IMR-90 (cell line): ENCODE measurements at regions not wholly inside any gene's neighbourhood (a gene's known extent, or its start where the extent isn't known, plus 50 kb on each side); places are given as distances from the start of the nearest gene placed in this dataset.

Source experiments
- ATAC-seq: fragments of 200-7000 bp; cut with Tn5 transposase; 2 replicates; pipeline ENCODE4 v1.9.1; 2020; ENCODE audit warnings: low read depth, mild to moderate bottlenecking, moderate library complexity
- BruUV-seq: library from RNA; stranded (reverse); fragments of 400-500 nt; replicated peaks from 2 replicates; lab custom pipeline; 2021; lab: Mats Ljungman, UMichigan
- CTCF ChIA-PET: fragments of 300-600 bp; formaldehyde crosslinking; extraction: SDS; loops from one replicate; lab custom pipeline; 2021; ENCODE audit warnings: antibody characterized with exemption; lab: Yijun Ruan, JAX
- POLR2A ChIA-PET: fragments of 300-600 bp; sonication (Branson Sonifier 250); formaldehyde crosslinking; loops from one replicate; lab custom pipeline; 2022; ENCODE audit warnings: antibody characterized with exemption; ENCODE audit not compliant: unreplicated experiment; lab: Charles Lee
- DNase-seq: peaks from one replicate; pipeline ENCODE4 v3.0.0; 2013
- H2AFZ ChIP-seq: replicated peaks from 2 replicates; pipeline ENCODE3; 2013; ENCODE audit warnings: low read length, mild to moderate bottlenecking; ENCODE audit not compliant: poor library complexity
- H2AK5ac ChIP-seq: 2 replicates; pipeline ENCODE4 v1.6.1; 2013; ENCODE audit warnings: low read depth, low read length, inconsistent platforms
- H2AK9ac ChIP-seq: replicated peaks from 2 replicates; pipeline ENCODE3; 2013; ENCODE audit warnings: mild to moderate bottlenecking, low read depth, low read length, moderate library complexity; ENCODE audit not compliant: poor library complexity
- H2BK120ac ChIP-seq: 2 replicates; pipeline ENCODE4 v1.6.1; 2013; ENCODE audit warnings: low read depth, low read length, inconsistent platforms
- H2BK15ac ChIP-seq: 3 replicates; pipeline ENCODE4 v1.6.1; 2013; ENCODE audit warnings: low read depth, low read length, inconsistent platforms
- H2BK20ac ChIP-seq: 2 replicates; pipeline ENCODE4 v1.6.1; 2013; ENCODE audit warnings: low read depth, mild to moderate bottlenecking, inconsistent platforms, low read length, moderate library complexity
- H2BK5ac ChIP-seq: 2 replicates; pipeline ENCODE4 v1.6.1; 2013; ENCODE audit warnings: mild to moderate bottlenecking, low read depth, low read length, inconsistent platforms; ENCODE audit not compliant: poor library complexity, severe bottlenecking
- H3K14ac ChIP-seq: replicated peaks from 2 replicates; pipeline ENCODE4 v1.6.1; 2013; ENCODE audit warnings: low read depth, low read length, inconsistent platforms
- H3K18ac ChIP-seq: 2 replicates; pipeline ENCODE4 v1.6.1; 2013; ENCODE audit warnings: low read depth, low read length, control low read depth
- H3K23ac ChIP-seq: 2 replicates; pipeline ENCODE4 v1.6.1; 2013; ENCODE audit warnings: low read depth, low read length, inconsistent platforms
- H3K27ac ChIP-seq: 2 replicates; pipeline ENCODE4 v1.5.1; 2013; ENCODE audit warnings: mild to moderate bottlenecking, control low read depth, low read length; ENCODE audit not compliant: insufficient read depth
- H3K27me3 ChIP-seq: 2 replicates; pipeline ENCODE4 v1.6.1; 2013; ENCODE audit warnings: low read length; ENCODE audit not compliant: control insufficient read depth, insufficient read depth
- H3K36me3 ChIP-seq: 2 replicates; pipeline ENCODE4 v1.6.1; 2013; ENCODE audit warnings: low read length, mixed read lengths; ENCODE audit not compliant: control insufficient read depth, insufficient read depth
- H3K4ac ChIP-seq: 2 replicates; pipeline ENCODE4 v1.6.1; 2013; ENCODE audit warnings: low read depth, low read length, inconsistent platforms
- H3K4me1 ChIP-seq: 2 replicates; pipeline ENCODE4 v1.6.1; 2013; ENCODE audit warnings: low read length, mixed read lengths; ENCODE audit not compliant: control insufficient read depth, insufficient read depth
- H3K4me2 ChIP-seq: 2 replicates; pipeline ENCODE4 v1.6.1; 2013; ENCODE audit warnings: low read depth, mild to moderate bottlenecking, control low read depth, low read length, moderate library complexity
- H3K4me3 ChIP-seq: 2 replicates; pipeline ENCODE4 v1.5.1; 2013; ENCODE audit warnings: low read depth, mild to moderate bottlenecking, control low read depth, low read length, moderate library complexity; ENCODE audit not compliant: insufficient read depth
- H3K56ac ChIP-seq: 2 replicates; pipeline ENCODE4 v1.6.1; 2013; ENCODE audit warnings: low read length, inconsistent platforms; ENCODE audit not compliant: insufficient read depth; ENCODE audit errors: extremely low read depth
- H3K79me1 ChIP-seq, 2 experiments: 2 replicates each; pipeline ENCODE4 v1.6.1; 2013; ENCODE audit warnings: low read length in 2 of 2, inconsistent platforms in 1 of 2, low read depth in 1 of 2
- H3K9ac ChIP-seq: 2 replicates; pipeline ENCODE4 v1.6.1; 2013; ENCODE audit warnings: low read depth, low read length, control low read depth
- H3K9me1 ChIP-seq: 2 replicates; pipeline ENCODE4 v1.6.1; 2013; ENCODE audit warnings: low read length, inconsistent platforms; ENCODE audit not compliant: insufficient read depth
- H3K9me3 ChIP-seq: 2 replicates; pipeline ENCODE4 v1.6.1; 2013; ENCODE audit warnings: low read length; ENCODE audit not compliant: control insufficient read depth, insufficient read depth
- H4K20me1 ChIP-seq: 2 replicates; pipeline ENCODE4 v1.6.1; 2013; ENCODE audit warnings: low read length, inconsistent platforms; ENCODE audit not compliant: insufficient read depth
- H4K5ac ChIP-seq: 2 replicates; pipeline ENCODE4 v1.6.1; 2013; ENCODE audit warnings: mild to moderate bottlenecking, low read depth, low read length, control low read depth
- H4K8ac ChIP-seq, 2 experiments: 2 replicates each; pipeline ENCODE4 v1.6.1; 2013; ENCODE audit warnings: low read depth in 2 of 2, low read length in 2 of 2, control low read depth in 1 of 2, inconsistent platforms in 1 of 2
- H4K91ac ChIP-seq: 2 replicates; pipeline ENCODE4 v1.6.1; 2013; ENCODE audit warnings: low read depth, low read length, inconsistent platforms; ENCODE audit not compliant: insufficient read depth
- POLR2A ChIP-seq: IDR thresholded peaks from 2 replicates; pipeline ENCODE4 v1.6.1; 2012; ENCODE audit warnings: mild to moderate bottlenecking, low read depth, low read length
- RAD21 ChIP-seq: IDR thresholded peaks from 2 replicates; pipeline ENCODE4 v1.6.1; 2012; ENCODE audit warnings: low read length, improper control_type of control experiment
- WGBS, 2 experiments: methylation state at CpG; one replicate each; pipeline versions ENCODE4 v1.1.5 to v1.1.7; 2013; ENCODE audit warnings: missing lambda C conversion rate in 2 of 2; ENCODE audit not compliant: insufficient read length in 1 of 2; ENCODE audit errors: extremely low coverage in 2 of 2; 5-methylcytosine and 5-hydroxymethylcytosine counted together
- dilution Hi-C: fragments of 300-500 bp; cut with HindIII; formaldehyde crosslinking; loops from one replicate; pipeline ENCODE4 v1.14.3; 2018; ENCODE audit warnings: low sequenced_read_pairs; ENCODE audit not compliant: unreplicated experiment
- in situ Hi-C: fragments of 300-500 bp; cut with MboI; formaldehyde crosslinking; loops from 3 replicates; pipeline ENCODE4 v1.14.3; 2019; ENCODE audit warnings: low sequenced_read_pairs, inconsistent platforms, mixed read lengths
- intact Hi-C: fragments of 100-400 bp; cut with micrococcal nuclease; formaldehyde crosslinking; loops from 2 replicates; pipeline ENCODE4 v1.10.0; 2022
- TF ChIP-seq, protein P1 (sequence below): fragments of 150-350 bp; IDR thresholded peaks from 2 replicates; pipeline ENCODE4 v1.6.1; 2016; ENCODE audit warnings: low read depth, mild to moderate bottlenecking, low read length, moderate library complexity, borderline replicate concordance

DNA sequence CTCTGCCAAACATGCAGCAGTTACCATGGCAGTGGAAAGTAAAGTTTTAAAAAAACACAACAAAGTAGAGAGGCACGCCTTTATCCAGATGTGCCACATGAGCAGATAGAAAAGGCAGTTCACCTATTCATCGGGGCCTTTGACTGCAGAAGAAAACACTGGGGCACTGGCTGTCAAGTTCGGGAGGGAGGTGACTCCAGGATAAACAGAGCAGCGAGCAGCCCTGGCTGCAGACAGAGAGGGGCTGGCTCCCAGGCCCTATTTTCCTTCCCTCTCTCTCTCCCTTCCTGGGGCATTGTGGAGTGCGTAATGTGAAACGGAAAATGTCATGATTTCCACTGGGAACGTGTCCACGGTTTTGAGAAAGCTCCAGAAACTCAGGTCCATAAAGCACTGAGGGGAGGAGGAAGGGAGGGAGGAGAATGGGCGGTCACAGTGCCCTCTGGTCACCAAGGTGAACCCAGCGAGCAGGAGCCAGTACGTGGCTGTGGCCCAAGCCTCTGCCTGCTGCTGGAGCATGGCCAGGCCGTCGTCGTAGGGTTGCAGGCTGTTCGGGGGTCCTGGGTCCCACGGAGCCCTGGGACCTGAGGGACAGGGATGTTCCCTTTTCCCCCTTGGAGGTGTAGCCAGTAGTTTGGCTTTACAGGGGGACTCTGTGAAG is 114.7 kb upstream of the IRF2BP2 start:
- dilution Hi-C loops (loop anchor here (25.0 kb wide), 1 partner anchor 113 kb away; no protein-coding TSS in a partner anchor), in situ Hi-C loops (loop anchor here (5.0 to 10.0 kb wide), 5 partner anchors 48 to 358 kb away; partner anchors contain the start of gene IRF2BP2), intact Hi-C loops (loop anchor here (1.0 to 2.0 kb wide), 7 partner anchors 48 to 359 kb away; no protein-coding TSS in a partner anchor)
- H3K14ac ChIP-seq = peak overlapping the region; percentile 95
- peak overlapping the region; percentile 61 for H3K4me2 ChIP-seq
- H3K27me3 ChIP-seq = no peaks in the 10 kb centered on the region
- peak overlapping the region; percentile 89 for H4K5ac ChIP-seq
- peaks cover 0 to 15% of the 10 kb centered on the region in 2 experiments; a peak in 2 of 4 replicates for H3K79me1 ChIP-seq
- H3K4me3 ChIP-seq = peak overlapping the region; percentile 6; the same call in 1 of the 2 replicates
- BruUV-seq = no TSS peak
- H2AK5ac ChIP-seq = peak overlapping the region; percentile 98
- peak overlapping the region; percentile 98 for H2BK20ac ChIP-seq
- CTCF ChIA-PET = interaction anchor here (0.6 to 1.7 kb wide), 6 partner anchors 19 to 513 kb away, joined by 3 to 7 read pairs (median 3); no protein-coding TSS in a partner anchor
- peak overlapping the region; percentile 82 to 94 for H4K8ac ChIP-seq
- peak overlapping the region; percentile 88 for H2AFZ ChIP-seq
- H4K91ac ChIP-seq = peak overlapping the region; percentile 98
- peak overlapping the region; percentile 99 for H3K4ac ChIP-seq
- peaks cover 57% of the 10 kb centered on the region for H3K4me1 ChIP-seq
- H3K9me1 ChIP-seq = peaks cover 46% of the 10 kb centered on the region
- H2BK5ac ChIP-seq = peak overlapping the region; percentile 90
- POLR2A ChIA-PET = interaction anchor here (0.5 to 1.6 kb wide), 26 partner anchors 11 to 359 kb away, joined by 3 to 18 read pairs (median 4); partner anchors contain the start of gene IRF2BP2
- peak overlapping the region; percentile 58 for H3K18ac ChIP-seq
- H2BK15ac ChIP-seq = peak overlapping the region; percentile 75; the same call in 2 of the 3 replicates
- peak overlapping the region; percentile 78 for H3K9ac ChIP-seq
- peak overlapping the region; percentile 95 for H3K56ac ChIP-seq
- H3K23ac ChIP-seq = peak overlapping the region; percentile 72
- peak overlapping the region; percentile 98 for H3K27ac ChIP-seq
- 2% methylated on average over 8 of the region's 16 CpGs; no CpG with 5 or more reads in 1 of the 2 experiments for whole genome bisulfite sequencing, 2 experiments
- DNase-seq = no peak
- TF ChIP-seq POLR2A (peak; percentile 23), RAD21 (peak; percentile 13; the same call in 1 of the 2 replicates)
- TF ChIP-seq, protein P1, sequence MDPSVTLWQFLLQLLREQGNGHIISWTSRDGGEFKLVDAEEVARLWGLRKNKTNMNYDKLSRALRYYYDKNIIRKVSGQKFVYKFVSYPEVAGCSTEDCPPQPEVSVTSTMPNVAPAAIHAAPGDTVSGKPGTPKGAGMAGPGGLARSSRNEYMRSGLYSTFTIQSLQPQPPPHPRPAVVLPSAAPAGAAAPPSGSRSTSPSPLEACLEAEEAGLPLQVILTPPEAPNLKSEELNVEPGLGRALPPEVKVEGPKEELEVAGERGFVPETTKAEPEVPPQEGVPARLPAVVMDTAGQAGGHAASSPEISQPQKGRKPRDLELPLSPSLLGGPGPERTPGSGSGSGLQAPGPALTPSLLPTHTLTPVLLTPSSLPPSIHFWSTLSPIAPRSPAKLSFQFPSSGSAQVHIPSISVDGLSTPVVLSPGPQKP = no peak
- H3K9me3 ChIP-seq = no peaks in the 10 kb centered on the region
- H4K20me1 ChIP-seq = no peaks in the 10 kb centered on the region
- no peaks in the 10 kb centered on the region for H3K36me3 ChIP-seq
- H2AK9ac ChIP-seq = peak overlapping the region; percentile 72
- H2BK120ac ChIP-seq = peak overlapping the region; percentile 98
- peak; percentile 7 for ATAC-seq
